Activated CD4-positive, alpha-beta T cell treated with anti-CD3 and anti-CD28 coated beads for 48 hours (primary cell): ENCODE measurements at regions not wholly inside any gene's neighbourhood (a gene's known extent, or its start where the extent isn't known, plus 50 kb on each side); places are given as distances from the start of the nearest gene placed in this dataset.
"Not testable (repeated sequence)": the region's sequence is repeated elsewhere in the genome, so short reads cannot be mapped to it uniquely, and the experiment has no call there.

Experiments used
- DNase-seq: peaks from one replicate; pipeline ENCODE4 v3.0.0-alpha.2; 2020

DNA sequence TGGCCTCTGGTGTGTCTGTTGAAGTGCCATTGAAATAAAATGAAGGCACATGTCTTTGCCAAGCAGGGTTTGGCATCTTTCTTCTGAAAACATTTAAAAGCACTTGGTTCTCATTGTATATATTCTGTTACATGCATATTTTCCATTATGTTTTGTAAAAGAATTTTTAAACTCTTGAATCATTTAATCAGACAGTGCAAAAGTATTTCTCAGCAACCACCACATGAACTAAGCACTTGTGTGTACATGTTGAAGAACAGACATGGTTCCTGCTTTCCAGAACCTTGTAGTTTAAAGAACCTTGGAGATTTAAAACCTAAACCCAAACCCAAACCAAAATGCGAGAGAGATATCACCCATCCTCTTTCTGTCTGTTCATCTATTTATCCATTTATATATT is 220.3 kb upstream of the GIMD1 start:
- DNase-seq: no peak

GRCh38 chr4:106587558-106587957 is 219.0 kb upstream of the GIMD1 start:
- DNase-seq: no peak

- no peak for DNase-seq
Observed at GRCh38 chr4:106585915-106586349, 217.4 kb upstream of the GIMD1 start.

DNA sequence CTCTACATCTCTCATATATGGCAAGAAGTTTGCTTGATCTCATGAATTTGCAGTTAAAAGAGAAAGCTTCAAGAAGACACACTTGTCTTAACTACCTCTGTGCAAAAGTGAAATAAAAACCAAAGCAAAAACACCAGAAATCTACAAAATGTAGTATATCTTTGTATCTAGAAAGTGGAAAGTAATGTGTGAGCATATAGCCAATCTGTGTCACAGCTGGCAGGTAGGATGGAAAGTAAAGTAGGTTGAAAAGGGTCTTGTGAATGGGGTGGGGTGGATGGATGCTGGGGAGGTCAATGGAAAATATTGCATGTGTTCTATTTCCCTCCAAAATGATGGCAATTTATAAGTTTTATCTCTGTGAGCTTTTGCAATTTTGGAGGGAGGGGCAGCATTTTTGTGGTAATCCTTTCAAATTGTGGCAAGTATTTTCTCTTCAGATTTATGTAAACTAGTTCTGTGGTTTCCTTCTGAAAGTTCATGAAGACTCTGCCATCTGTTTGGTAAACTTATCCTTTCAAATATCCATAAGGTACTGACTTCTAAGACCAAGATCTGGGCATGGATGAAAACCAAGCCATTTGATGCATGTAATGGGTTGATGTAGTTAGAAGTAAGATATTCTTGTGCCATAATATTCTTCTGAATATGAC is 215.9 kb upstream of the GIMD1 start:
- DNase-seq: no peak

DNA sequence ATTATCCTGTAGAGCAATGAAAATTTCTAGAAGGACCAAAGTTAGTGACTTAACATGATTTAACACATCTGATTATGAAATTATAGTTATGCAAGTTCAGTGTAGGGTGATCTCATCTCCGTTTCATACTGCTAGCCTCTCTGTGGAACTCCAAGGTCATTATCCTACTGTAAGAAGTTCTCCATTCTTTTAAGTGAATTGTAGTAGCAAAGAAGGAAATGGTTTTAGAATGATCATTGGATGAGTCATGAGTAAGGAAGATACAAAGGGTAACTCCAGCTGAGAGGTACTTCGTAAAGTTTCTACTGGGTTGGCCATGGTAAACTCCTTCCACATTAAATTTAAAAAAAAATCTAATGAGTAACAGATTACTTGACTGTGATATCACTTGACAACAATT is 215.0 kb upstream of the GIMD1 start:
- DNase-seq: no peak

GRCh38 chr4:106583108-106583507 is 214.5 kb upstream of the GIMD1 start:
- no peak for DNase-seq

DNA sequence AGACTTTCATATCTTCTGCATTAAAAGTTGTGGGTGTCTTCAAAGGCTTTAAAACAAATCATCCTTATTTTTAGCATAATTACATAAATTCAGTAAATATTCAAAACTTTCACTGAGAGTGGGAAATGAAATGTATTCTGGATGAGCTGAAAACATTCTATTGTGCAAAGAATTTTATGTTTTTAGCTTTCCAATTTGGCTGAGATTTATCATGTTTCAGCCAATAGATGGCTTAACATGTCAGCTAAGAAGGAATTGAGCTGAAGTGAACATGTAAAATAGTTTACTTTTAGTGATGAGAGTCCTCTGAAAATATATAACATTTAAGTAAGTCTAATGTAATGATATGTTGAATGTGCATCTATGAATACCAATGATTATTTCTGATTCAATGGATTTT is 213.5 kb upstream of the GIMD1 start:
- DNase-seq: no peak

DNA sequence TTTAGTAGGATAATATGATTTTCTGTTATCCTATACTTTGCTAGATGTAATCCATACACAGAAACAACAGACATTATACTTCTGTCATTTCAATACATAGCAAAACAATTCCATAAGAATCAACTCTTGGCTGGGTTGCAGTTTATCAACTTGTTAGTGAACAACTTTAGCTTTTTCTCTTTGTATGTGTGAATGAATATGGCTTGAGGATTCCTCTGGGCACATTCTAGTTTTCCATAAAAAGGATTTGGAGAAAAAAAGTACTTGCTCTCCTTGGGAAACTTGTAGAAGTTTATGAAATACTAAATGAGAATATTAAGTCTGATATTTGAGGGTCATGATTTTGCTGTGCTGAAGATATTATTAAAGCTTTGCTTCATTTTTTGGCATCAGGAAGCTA is 210.7 kb upstream of the GIMD1 start:
- no peak for DNase-seq

- DNase-seq: no peak
Observed at GRCh38 chr4:106569146-106570031, 200.8 kb upstream of the GIMD1 start.

DNA sequence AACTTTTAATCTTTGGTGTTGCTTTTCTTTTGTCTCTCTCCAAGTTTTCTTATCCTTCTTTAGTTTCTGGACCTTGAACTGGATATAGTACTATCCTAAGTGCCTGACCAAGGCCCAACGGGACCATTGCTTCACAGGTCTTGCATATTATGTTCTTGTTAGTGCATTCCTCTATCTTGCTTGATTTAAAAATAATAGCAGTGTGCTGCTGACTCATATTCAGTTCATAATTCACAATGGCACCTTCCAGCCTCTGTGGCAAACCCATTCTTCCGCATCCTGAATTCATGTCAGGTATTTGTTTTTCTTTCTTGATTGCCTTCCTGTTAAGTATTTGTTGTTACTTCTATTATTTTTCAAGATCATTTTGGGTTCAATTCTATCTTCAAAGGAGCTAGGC is 197.1 kb upstream of the GIMD1 start:
- no peak for DNase-seq

DNA sequence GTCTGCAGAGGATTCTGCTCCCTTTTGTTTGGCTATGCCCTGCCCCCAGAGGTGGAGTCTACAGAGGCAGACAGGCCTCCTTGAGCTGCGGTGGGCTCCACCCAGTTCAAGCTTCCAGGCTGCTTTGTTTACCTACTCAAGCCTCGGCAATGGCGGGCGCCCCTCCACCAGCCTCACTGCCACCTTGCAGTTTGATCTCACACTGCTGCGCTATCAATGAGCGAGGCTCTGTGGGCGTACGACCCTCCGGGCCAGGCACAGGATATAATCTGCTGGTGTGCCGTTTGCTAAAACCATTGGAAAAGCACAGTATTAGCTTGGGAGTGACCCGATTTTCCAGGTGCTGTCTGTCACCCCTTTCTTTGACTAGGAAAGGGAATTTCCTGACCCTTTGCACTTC is 195.1 kb upstream of the GIMD1 start:
- not testable (repeated sequence) for DNase-seq

DNA sequence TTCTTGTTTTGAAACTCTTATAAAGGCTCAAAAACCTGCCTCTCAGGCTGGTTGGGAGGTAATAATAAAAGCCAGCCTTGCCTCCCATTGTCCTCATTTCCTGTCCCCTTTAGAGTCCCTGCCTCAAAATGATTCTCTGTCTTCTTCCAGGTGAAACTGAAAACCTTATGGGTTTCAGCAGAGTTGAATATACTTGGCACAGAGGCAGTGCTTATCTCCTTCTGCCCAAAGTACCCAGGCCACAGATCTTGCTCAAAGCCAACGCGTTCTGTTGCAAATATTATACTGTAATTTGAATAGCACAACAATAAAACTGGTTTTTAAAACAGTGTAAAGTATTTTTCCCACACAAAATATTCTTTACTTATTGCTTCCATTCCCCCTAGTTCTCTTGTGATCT is 183.1 kb upstream of the GIMD1 start:
- DNase-seq: no peak

DNA sequence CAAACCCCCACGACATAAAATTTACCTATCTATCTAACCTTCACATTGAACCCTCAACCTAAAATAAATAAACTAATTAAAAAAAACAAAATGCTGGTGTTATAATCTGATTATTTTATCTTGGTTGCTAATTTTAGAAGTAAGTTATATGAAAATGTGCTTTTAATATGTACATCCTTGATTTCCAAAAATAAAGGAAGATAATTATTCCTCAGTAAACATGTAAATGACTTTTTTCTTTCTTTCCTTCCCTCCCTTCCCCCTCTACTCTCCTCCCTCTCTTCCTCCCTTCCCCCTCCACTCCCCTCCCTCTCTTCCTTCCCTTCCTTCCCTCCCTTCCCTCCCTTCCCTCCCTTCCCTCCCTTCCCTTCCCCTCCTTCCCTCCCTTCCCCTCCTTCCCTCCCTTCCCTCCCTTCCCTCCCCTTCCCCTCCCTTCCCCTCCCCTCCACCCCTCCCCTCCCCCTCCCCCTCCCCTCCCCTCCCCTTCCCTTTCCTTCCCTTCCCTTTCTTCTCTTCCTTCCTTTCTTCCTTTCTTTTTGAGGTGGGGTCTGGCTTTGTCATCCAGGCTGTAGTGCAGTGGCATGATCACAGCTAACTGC is 180.0 kb upstream of the GIMD1 start:
- DNase-seq: no peak

GRCh38 chr4:106546370-106546769 is 177.8 kb upstream of the GIMD1 start:
- DNase-seq: no peak

GRCh38 chr4:106542609-106543008 is 174.0 kb upstream of the GIMD1 start:
- not testable (repeated sequence) for DNase-seq

GRCh38 chr4:106541253-106541652 is 172.7 kb upstream of the GIMD1 start:
- no peak for DNase-seq

DNA sequence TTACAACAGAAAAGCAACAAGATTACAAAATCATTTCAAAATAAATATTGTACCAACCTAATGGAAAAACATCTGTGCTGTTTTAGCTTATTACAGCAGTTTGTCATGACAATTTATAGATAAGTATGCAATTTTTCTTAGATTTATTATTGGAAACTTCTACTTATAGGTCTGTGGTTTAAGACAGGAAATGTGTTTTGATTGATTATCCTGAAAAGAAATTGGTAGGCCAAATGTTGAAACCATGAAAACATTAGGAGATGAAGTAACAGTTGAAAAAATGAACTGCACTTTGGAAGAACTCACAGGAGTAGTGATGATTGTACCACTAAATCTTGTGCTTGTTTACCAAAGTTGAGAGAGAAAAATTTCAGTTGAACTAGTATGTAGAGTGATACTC is 162.2 kb upstream of the GIMD1 start:
- DNase-seq: no peak

GRCh38 chr4:106530024-106530361 is 161.4 kb upstream of the GIMD1 start:
- no peak for DNase-seq

GRCh38 chr4:106529348-106530023 is 160.9 kb upstream of the GIMD1 start:
- DNase-seq: no peak

DNA sequence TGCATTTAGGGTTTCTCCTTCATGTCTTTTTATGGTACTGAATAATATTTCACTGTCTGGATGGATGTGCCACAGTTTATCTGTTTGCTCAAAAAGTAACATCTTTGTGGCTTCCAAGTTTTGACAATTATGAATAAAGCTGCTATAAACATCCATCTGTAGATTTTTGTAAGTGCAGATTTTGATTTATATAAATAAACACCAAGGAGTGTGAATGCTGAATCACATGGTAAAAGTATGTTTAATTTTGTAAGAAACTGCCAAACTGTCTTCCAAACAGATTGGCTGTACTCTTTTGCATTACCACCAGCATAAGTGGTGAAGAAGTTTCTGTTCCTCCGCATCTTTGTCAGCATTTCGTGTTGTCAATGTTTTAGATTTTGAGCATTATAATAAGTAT is 158.7 kb upstream of the GIMD1 start:
- no peak for DNase-seq

- not testable (repeated sequence) for DNase-seq
Observed at GRCh38 chr4:106525425-106525824, 156.8 kb upstream of the GIMD1 start.

GRCh38 chr4:106524772-106525171 is 156.2 kb upstream of the GIMD1 start:
- not testable (repeated sequence) for DNase-seq

DNA sequence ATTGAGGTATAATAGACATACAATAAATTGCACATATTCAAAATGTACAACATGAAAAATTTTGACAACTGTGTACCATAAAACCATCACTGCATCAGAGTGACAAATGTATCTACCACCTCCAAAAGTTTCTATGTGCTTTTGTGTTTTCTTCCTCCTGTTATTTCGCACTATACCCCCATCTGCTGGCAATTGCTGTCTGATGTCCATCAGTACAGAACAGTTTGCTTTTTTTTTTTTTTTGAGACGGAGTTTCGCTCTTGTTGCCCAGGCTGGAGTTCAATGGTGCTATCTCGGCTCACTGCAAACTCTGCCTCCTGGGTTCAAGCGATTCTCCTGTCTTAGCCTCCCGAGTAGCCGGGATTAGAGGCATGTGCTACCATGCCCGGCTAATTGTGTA is 154.3 kb upstream of the GIMD1 start:
- DNase-seq: no peak

GRCh38 chr4:106512706-106513105 is 144.1 kb upstream of the GIMD1 start:
- no peak for DNase-seq
